ENCODE measurements at regions not wholly inside any gene's neighbourhood (a gene's known extent, or its start where the extent isn't known, plus 50 kb on each side); places are given as distances from the start of the nearest gene placed in this dataset.

DNA sequence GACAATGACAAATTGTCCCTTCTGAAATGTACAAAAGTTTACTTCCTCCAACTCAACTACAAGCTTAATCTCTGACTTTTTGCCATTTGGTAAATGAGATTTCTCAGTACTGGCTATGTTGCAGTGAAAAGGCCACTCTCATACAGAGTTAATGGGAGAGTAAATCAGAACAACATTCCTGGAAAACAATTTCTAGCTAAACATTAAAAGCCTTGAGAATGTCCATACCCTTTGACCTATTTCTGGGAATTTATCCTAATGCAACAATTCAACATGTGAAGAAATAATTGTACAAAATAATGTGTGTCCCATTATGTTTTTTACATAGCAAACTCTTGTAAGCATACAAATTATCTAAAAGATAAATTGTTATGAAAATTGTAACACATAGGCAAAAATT, 56.3 kb upstream of the SPEF2 start:
- H3K27ac ChIP-seq: no peak overlapping the region

DNA sequence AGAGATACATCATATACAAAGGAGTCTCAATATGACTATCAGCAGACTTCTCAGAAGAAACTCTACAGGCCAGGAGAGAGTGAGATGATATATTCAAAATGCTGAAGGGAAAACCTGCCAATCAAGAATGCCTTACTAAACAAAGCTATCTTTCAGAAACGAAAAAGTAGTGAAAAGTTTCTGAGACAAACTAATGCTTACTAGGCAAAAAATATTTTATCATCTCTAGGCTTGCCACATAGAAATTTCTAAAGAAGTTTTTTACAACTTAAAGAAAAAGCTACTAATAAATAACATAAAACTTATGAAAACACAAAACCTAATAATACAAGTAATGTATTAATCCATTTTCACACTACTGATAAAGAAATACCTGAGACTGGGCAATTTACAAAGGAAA, 59.9 kb upstream of the SPEF2 start:
- no peaks in the 10 kb centered on the region for H3K36me3 ChIP-seq (ENCODE audit: insufficient read depth)

More for the DNA sequence above, 56.3 kb upstream of the SPEF2 start:
- Histone ChIP-seq H3K36me3 (ENCODE audit: insufficient read depth) (no peaks in the 10 kb centered on the region), H3K27me3 (ENCODE audit: insufficient read depth, low read depth) (no peaks in the 10 kb centered on the region), H3K4me2 (no peak overlapping the region), H3K4me1 (ENCODE audit: low read depth, poor library complexity, severe bottlenecking) (no peaks in the 10 kb centered on the region), H3K79me2 (ENCODE audit: insufficient read depth, low read depth) (no peaks in the 10 kb centered on the region), H3K9ac (no peak overlapping the region), H2AFZ (ENCODE audit: low read depth) (no peak overlapping the region), H3K4me3 (IDR thresholded peaks at IDR 0.05; ENCODE audit: insufficient read depth, low read depth, low read length) (no peak overlapping the region), H4K20me1 (ENCODE audit: insufficient read depth) (no peaks in the 10 kb centered on the region)
- TF ChIP-seq, protein P1, sequence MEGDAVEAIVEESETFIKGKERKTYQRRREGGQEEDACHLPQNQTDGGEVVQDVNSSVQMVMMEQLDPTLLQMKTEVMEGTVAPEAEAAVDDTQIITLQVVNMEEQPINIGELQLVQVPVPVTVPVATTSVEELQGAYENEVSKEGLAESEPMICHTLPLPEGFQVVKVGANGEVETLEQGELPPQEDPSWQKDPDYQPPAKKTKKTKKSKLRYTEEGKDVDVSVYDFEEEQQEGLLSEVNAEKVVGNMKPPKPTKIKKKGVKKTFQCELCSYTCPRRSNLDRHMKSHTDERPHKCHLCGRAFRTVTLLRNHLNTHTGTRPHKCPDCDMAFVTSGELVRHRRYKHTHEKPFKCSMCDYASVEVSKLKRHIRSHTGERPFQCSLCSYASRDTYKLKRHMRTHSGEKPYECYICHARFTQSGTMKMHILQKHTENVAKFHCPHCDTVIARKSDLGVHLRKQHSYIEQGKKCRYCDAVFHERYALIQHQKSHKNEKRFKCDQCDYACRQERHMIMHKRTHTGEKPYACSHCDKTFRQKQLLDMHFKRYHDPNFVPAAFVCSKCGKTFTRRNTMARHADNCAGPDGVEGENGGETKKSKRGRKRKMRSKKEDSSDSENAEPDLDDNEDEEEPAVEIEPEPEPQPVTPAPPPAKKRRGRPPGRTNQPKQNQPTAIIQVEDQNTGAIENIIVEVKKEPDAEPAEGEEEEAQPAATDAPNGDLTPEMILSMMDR (conservative IDR thresholded peaks at IDR 0.05; ENCODE audit: low read depth, low read length): no peak

DNA sequence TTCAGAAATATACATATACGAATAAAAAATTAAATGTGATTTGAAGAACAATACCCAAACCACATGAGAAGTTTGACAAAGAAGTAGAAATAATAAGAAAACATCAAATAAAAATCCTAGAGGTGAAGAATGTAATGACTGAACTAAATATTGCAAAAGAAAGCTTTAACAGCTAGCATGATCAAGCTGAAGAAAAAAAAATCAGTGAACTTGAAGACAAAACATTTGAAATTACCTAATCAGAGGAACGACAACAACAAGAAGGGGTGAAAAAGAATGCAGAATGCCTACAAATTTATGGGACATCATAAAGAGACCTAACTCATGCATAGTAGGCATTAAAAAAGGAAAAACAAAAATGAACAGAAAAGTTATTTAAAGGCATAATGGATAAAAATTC, 60.5 kb upstream of the SPEF2 start:
- H3K4me2 ChIP-seq: no peak overlapping the region
- no peaks in the 10 kb centered on the region for H4K20me1 ChIP-seq (ENCODE audit: insufficient read depth)
- H3K4me1 ChIP-seq (ENCODE audit: low read depth, poor library complexity, severe bottlenecking): no peaks in the 10 kb centered on the region
- no peak overlapping the region for H3K27ac ChIP-seq
- no peaks in the 10 kb centered on the region for H3K79me2 ChIP-seq (ENCODE audit: insufficient read depth, low read depth)
- H3K36me3 ChIP-seq (ENCODE audit: insufficient read depth): no peaks in the 10 kb centered on the region
- no peak overlapping the region for H3K9ac ChIP-seq
- H3K27me3 ChIP-seq (ENCODE audit: insufficient read depth, low read depth): no peaks in the 10 kb centered on the region
- TF ChIP-seq, protein P1 (conservative IDR thresholded peaks at IDR 0.05; ENCODE audit: low read depth, low read length): no peak
- H3K4me3 ChIP-seq (IDR thresholded peaks at IDR 0.05; ENCODE audit: insufficient read depth, low read depth, low read length): no peak overlapping the region
- H2AFZ ChIP-seq (ENCODE audit: low read depth): no peak overlapping the region

More for the DNA sequence above, 59.9 kb upstream of the SPEF2 start:
- Histone ChIP-seq H2AFZ (ENCODE audit: low read depth) (no peak overlapping the region), H4K20me1 (ENCODE audit: insufficient read depth) (no peaks in the 10 kb centered on the region), H3K4me3 (IDR thresholded peaks at IDR 0.05; ENCODE audit: insufficient read depth, low read depth, low read length) (no peak overlapping the region), H3K4me2 (no peak overlapping the region), H3K9ac (no peak overlapping the region), H3K79me2 (ENCODE audit: insufficient read depth, low read depth) (no peaks in the 10 kb centered on the region), H3K27ac (no peak overlapping the region), H3K27me3 (ENCODE audit: insufficient read depth, low read depth) (no peaks in the 10 kb centered on the region), H3K4me1 (ENCODE audit: low read depth, poor library complexity, severe bottlenecking) (no peaks in the 10 kb centered on the region)
- TF ChIP-seq, protein P1 (conservative IDR thresholded peaks at IDR 0.05; ENCODE audit: low read depth, low read length): no peak

DNA sequence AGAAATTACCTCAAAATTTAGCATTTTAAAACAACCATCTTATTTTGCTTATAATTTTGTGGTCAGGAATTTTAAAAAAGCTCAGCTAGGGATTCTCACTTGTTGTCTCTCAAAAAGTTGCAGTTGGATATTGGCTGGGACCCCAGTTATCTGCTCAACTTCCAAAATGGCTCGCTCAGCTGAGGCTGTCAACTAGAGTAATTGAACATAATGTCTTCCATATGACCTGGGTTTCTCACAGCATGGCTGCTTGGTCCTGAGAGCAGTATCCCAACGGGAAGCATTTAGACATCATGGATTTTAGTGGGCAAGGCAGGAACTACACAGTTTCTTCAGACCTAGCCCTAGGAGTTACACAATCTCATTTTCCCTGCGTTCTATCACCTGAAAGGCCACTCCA, 63.6 kb upstream of the SPEF2 start:
- Histone ChIP-seq H3K36me3 (ENCODE audit: insufficient read depth) (no peaks in the 10 kb centered on the region), H3K27me3 (ENCODE audit: insufficient read depth, low read depth) (no peaks in the 10 kb centered on the region), H2AFZ (ENCODE audit: low read depth) (no peak overlapping the region), H3K9ac (no peak overlapping the region), H3K4me1 (ENCODE audit: low read depth, poor library complexity, severe bottlenecking) (no peaks in the 10 kb centered on the region), H3K4me2 (no peak overlapping the region), H3K27ac (no peak overlapping the region), H3K79me2 (ENCODE audit: insufficient read depth, low read depth) (no peaks in the 10 kb centered on the region), H4K20me1 (ENCODE audit: insufficient read depth) (no peaks in the 10 kb centered on the region), H3K4me3 (IDR thresholded peaks at IDR 0.05; ENCODE audit: insufficient read depth, low read depth, low read length) (no peak overlapping the region)
- TF ChIP-seq, protein P1 (conservative IDR thresholded peaks at IDR 0.05; ENCODE audit: low read depth, low read length): no peak

Measured in KMS-11 (cell line).